Kidney (tissue), 13 donors: ENCODE measurements at regions not wholly inside any gene's neighbourhood (a gene's known extent, or its start where the extent isn't known, plus 50 kb on each side); places are given as distances from the start of the nearest gene placed in this dataset.
A peak's percentile ranks its signal among the peaks of the same experiment; 100 is the strongest.
"Not testable (repeated sequence)": the region's sequence is repeated elsewhere in the genome, so short reads cannot be mapped to it uniquely, and the experiment has no call there.

Experiments
- DNase-seq, 5 donors: peaks; one replicate each; pipeline ENCODE4 v3.0.0-alpha.2; 2013 to 2020
- FAIRE-seq: peaks from 2 replicates; lab custom pipeline; 2012; peaks lifted over from hg19 to GRCh38; lab: Jason Lieb, UNC
- H3K27ac ChIP-seq, 2 donors: one replicate each; pipeline ENCODE4 v1.7.0; 2013; ENCODE audit warnings: low read depth in 2 of 2, low read length in 2 of 2, inconsistent platforms in 1 of 2
- H3K27me3 ChIP-seq: one replicate; pipeline ENCODE4 v1.7.1; 2013; ENCODE audit warnings: low read length, inconsistent platforms; ENCODE audit not compliant: control insufficient read depth, insufficient read depth
- H3K36me3 ChIP-seq, 3 donors: one replicate each; pipeline versions ENCODE4 v1.7.0 to v1.7.1; 2013; ENCODE audit warnings: low read length in 3 of 3, control low read depth in 1 of 3, inconsistent platforms in 1 of 3; ENCODE audit not compliant: insufficient read depth in 3 of 3, control insufficient read depth in 2 of 3
- H3K4me1 ChIP-seq, 3 donors: one replicate each; pipeline versions ENCODE4 v1.7.0 to v1.7.1; 2013; ENCODE audit warnings: low read length in 3 of 3, inconsistent platforms in 1 of 3, low read depth in 1 of 3; ENCODE audit not compliant: control insufficient read depth in 2 of 3, insufficient read depth in 2 of 3
- H3K4me3 ChIP-seq, 3 donors: one replicate each; pipeline versions ENCODE4 v1.7.0 to v1.8.1; 2013; ENCODE audit warnings: low read length in 3 of 3, control low read depth in 1 of 3, inconsistent platforms in 1 of 3
- H3K9ac ChIP-seq, 3 donors: one replicate each; pipeline versions ENCODE4 v1.7.0 to v1.7.1; 2013; ENCODE audit warnings: low read length in 3 of 3, control low read depth in 1 of 3, inconsistent platforms in 1 of 3
- H3K9me3 ChIP-seq, 3 donors: one replicate each; pipeline versions ENCODE4 v1.7.0 to v1.7.1; 2013; ENCODE audit warnings: low read length in 3 of 3, control low read depth in 1 of 3, inconsistent platforms in 1 of 3; ENCODE audit not compliant: control insufficient read depth in 2 of 3, insufficient read depth in 1 of 3
- CTCF ChIP-seq: IDR thresholded peaks from 3 replicates; pipeline ENCODE4 v1.5.1; 2012; ENCODE audit warnings: mild to moderate bottlenecking, moderate library complexity, borderline replicate concordance; ENCODE audit not compliant: insufficient read depth; ENCODE audit errors: extremely low read depth
- intact Hi-C: fragments of 100-400 bp; cut with DNase I; formaldehyde crosslinking; loops from one replicate; pipeline ENCODE4 v1.11.1; 2022
- donor health status: control.
- donor health status: control.
- donor health status: control.
- donor health status: control.
- donor health status: control.
- donor health status: DM: yes; HTN: yes; CAD: no.
- donor health status: Normal renal cell carcinoma (clear cell type).

DNA sequence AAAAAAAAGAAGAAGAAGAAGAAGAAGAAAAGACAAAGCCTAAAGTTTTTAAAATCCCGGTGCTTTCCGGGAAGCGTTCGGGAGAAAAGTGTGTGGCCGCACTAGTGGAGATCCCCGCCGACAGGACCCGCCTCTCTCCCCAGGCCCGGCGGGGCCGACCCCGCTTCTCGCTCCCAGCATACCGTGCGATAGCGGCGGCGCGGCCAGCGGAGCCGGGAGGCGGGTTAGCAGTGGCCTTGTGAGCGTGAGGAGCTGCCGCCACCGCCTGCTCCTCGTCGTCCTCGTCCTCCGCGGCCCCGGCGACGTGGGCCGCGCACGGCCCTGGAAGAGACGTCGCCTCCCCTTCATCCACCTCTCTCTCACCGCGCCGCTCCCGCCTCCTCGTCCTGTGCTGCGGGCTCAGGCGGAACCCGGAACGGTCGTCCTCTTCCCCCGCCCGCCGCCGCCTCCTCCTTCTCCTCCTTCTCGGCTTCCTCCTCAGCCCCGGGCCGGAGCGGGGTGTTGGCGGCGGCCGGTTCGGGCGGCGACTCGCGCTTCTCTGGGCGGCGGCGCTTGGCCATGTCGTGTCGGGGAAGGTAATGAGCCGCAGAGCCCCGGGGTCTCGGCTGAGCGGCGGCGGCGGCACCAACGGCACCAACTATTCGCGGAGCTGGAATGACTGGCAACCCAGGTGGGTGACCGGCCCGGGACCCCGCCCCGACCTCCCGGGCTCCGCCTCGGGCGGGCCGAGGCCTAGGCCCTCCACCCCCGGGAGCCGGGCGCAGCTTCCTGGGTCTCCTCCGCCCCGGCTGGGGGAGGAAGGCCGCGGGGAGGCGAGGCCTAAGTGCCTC is 62.6 kb upstream of the CDR2 start:
- H3K4me1 ChIP-seq, H3K9me3 ChIP-seq, H3K36me3 ChIP-seq, intact Hi-C loops, FAIRE-seq, H3K27me3 ChIP-seq: not testable (repeated sequence)
- Histone ChIP-seq H3K27ac (peak overlapping the region; percentile 89 to 91), H3K9ac (peak overlapping the region in 2 of 3 donors; percentile 69 to 71), H3K4me3 (peak overlapping the region; percentile 53 to 60 (median 56))
- DNase-seq, result peak; percentile 77 to 93 (median 89)

- Histone ChIP-seq H3K4me3 (peak overlapping the region; percentile 53 to 60 (median 56)), H3K9ac (peak overlapping the region in 1 of 3 donors; percentile 71)
- H3K36me3 ChIP-seq, FAIRE-seq, H3K9me3 ChIP-seq, H3K27ac ChIP-seq, intact Hi-C loops, DNase-seq, H3K4me1 ChIP-seq, H3K27me3 ChIP-seq: not testable (repeated sequence)
Observed at GRCh38 chr16:22436326-22436822, 62.0 kb upstream of the CDR2 start.

DNA sequence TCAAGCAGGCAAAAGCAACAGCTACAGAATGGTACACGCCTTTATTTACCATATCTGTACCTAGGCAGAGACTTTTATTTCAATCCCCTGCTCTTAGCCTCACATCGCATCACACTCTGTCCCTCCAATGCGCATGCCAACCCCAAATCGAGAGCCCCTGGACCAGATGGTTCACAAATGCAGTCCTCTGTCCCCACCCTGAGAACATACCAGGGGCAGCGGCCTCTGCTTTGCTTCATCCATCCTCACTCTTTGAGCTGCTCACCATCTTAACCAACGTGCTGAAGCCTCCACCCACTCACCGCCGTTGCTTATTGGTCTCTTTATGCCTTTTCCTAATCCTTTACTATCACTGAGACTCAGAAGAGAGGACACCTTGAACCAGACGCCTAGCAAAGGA is 56.9 kb upstream of the CDR2 start:
- H3K27ac ChIP-seq, H3K9ac ChIP-seq, H3K4me3 ChIP-seq, H3K9me3 ChIP-seq, H3K4me1 ChIP-seq, intact Hi-C loops, FAIRE-seq, H3K36me3 ChIP-seq, DNase-seq, H3K27me3 ChIP-seq: not testable (repeated sequence)

DNA sequence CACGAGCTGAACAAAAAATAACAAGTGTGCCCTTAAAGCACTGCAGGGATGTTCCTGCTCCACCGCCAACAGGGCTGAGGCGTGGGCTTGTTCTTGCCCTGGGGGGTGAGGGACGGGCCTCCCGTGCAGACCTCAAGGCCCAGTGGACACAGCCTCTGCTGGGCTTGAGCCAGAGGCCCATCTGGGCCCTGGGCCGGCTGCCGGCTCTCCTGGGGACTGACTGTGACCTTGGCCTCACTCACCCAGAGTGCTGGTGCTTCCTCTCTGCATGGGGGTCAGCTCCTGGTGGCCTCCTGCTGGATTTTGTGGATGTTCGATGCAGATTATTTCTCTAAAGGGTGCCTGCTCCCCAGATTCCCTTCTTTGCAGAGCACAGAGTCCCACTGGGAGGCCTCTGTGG is 54.2 kb upstream of the CDR2 start:
- Histone ChIP-seq H3K27ac (no peak overlapping the region), H3K4me1 (peaks cover 0 to 2% (median 0%) of the 10 kb centered on the region in 3 donors), H3K9me3 (peaks cover 0 to 1% (median 0%) of the 10 kb centered on the region in 3 donors), H3K4me3 (no peak overlapping the region), H3K36me3 (peaks cover 3 to 7% (median 7%) of the 10 kb centered on the region in 3 donors), H3K9ac (no peak overlapping the region), H3K27me3 (no peaks in the 10 kb centered on the region)
- no peak for TF ChIP-seq CTCF
- intact Hi-C loops, result no loop called here
- FAIRE-seq (no peak), DNase-seq (no peak)

DNA sequence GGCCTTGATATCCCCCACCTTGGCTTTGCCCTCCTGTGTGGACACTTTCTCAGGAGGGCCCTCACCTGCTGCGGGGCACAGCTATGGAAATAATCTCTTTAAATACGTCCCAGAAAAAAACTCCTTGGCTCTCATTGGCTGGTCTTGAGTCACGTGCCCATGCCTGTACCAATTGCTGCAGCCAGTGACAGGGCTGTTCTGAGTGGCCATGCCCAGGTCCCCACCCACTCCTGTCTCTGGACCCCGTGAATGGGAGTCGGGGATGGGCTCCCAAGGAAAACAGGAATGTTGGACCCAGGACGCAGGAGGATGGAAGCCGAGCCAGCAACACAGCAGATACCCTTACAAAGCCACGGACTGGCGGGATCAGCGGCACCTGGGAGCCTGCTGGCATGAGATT is 53.1 kb upstream of the CDR2 start:
- Histone ChIP-seq H3K9me3 (peaks cover 0 to 2% (median 0%) of the 10 kb centered on the region in 3 donors), H3K4me3 (no peak overlapping the region), H3K36me3 (peaks cover 3 to 8% (median 7%) of the 10 kb centered on the region in 3 donors), H3K27ac (no peak overlapping the region), H3K9ac (no peak overlapping the region), H3K27me3 (no peaks in the 10 kb centered on the region), H3K4me1 (peaks cover 0 to 4% (median 0%) of the 10 kb centered on the region in 3 donors)
- no peak for TF ChIP-seq CTCF
- intact Hi-C loops, result no loop called here
- FAIRE-seq (no peak), DNase-seq (no peak)
